NCI-H1092 (cell line): ENCODE measurements at regions not wholly inside any gene's neighbourhood (a gene's known extent, or its start where the extent isn't known, plus 50 kb on each side); places are given as distances from the start of the nearest gene placed in this dataset.

Experiments used
- DNase-seq: peaks from one replicate; lab custom pipeline; 2025; lab: John Stamatoyannopoulos, UW

DNA sequence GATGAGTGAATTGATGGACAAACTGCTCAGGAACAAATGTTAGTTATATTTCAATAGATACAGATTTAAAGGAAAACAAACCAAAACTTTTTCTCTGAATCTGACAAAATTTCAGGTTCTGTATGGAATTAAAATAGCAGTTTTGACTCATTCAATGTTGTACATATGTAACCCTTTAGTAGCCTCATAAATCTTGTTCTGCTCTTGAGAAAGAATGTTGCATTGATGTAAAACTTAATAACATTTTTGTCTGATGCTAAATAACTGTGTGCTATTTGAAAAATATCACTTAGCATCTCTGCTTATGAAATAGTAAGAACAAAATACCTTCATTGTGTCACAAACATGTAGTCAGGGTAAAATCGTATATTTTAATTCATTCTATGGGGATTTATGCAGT, 168.9 kb upstream of the NOVA1 start:
- no peak for DNase-seq

DNA sequence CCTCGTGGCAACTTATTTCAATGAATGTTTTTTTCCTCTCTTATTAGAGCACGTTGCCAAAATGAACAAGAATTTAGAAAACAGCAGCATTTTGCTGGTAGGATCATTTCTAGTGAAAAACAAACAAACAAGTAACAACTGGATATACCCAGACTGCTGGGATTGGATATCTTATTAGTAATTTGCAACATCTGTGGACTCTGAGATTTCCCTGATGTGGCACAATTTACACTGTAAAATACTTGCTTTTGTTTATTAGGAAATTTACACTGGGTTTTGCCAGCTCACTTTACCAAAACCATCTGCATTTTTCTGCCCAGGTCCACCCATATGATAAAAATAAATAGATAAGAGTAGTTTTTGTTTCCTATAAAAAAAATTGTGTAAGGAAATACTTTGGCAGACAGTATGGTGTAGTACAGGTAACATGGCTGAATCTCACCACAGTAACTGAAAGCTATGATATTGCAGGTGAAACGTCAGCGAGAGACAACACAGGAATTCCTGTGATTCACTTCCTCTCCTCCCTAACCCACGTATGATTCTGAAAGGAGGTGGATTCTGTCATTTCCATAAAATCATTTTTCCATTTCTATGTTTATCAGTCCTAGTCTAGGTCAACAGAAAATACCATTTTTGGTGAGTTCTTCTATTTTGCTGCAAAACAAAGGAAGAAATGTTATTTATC, 176.2 kb upstream of the NOVA1 start:
- DNase-seq: no peak

- DNase-seq: no peak
These were observed 178.1 kb upstream of the NOVA1 start for GRCh38 chr14:26775765-26776563.

- no peak for DNase-seq
These were observed 193.4 kb upstream of the NOVA1 start for GRCh38 chr14:26791117-26791806.

DNA sequence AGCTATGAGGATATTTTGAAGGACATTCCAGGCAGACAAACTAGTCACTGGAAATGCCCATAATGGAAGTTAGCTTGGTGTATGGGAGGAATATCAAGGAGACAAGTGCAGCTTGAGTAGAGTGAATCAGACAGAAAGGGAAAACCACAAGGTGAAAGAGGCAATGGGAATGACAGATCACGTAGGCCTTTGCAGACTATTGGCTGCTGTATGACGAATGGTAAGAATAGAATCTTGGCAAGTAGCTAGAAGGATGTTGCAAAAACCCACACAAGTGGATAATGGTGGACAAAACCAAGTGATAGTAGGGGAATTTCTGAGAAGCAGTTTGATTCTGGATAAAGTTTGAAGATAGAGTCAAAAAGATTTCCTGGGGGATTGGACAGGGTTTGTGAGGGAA, 196.9 kb upstream of the NOVA1 start:
- no peak for DNase-seq

- no peak for DNase-seq
These were observed 210.6 kb upstream of the NOVA1 start for GRCh38 chr14:26808407-26808806.

DNA sequence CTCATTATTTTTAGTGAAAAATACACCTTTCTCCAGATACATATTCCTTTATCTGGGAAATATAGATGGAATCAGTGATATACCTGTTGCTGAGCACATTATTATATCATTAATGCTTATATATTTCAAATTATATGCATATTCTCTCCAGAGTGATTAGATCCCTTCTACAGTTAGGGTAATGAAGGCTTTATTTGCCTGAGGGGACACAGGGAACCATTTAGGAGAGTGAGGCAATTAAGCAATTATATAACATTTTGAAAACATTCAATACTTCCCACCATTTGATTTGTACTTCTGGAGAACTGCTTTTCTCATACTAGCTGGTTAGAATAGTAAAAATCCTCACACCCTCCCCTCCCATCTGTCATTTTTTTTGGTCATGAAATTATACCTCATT, 212.8 kb upstream of the NOVA1 start:
- no peak for DNase-seq

- DNase-seq: no peak
These were observed 214.0 kb upstream of the NOVA1 start for GRCh38 chr14:26811756-26812305.

GRCh38 chr14:26820138-26820537, 222.3 kb upstream of the NOVA1 start:
- peak; percentile 89 for DNase-seq

- DNase-seq: no peak
These were observed 222.7 kb upstream of the NOVA1 start for GRCh38 chr14:26820572-26820971.

DNA sequence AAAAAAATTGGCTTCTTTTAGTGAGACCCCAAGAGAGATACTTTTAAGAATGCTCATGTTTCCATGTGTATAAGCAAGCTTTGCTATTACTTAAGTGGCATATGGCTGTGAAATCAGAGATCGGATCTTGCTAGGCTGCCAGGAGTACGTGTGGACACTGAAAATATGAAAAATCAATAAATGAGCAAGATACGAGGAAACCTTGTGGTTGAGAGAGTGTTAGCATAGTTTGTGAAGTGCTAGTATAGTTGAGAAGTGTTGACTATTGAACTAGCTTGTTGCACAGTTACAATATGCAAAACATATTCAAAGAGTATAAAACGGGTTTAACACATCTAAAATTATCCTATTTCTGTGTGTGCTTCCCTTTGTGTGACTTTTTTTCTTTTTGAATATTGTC, 230.9 kb upstream of the NOVA1 start:
- DNase-seq: no peak

- no peak for DNase-seq
These were observed 235.9 kb upstream of the NOVA1 start for GRCh38 chr14:26833621-26834176.

GRCh38 chr14:26835979-26836570, 238.2 kb upstream of the NOVA1 start:
- DNase-seq: no peak

GRCh38 chr14:26839481-26839880, 241.6 kb upstream of the NOVA1 start:
- DNase-seq: no peak

DNA sequence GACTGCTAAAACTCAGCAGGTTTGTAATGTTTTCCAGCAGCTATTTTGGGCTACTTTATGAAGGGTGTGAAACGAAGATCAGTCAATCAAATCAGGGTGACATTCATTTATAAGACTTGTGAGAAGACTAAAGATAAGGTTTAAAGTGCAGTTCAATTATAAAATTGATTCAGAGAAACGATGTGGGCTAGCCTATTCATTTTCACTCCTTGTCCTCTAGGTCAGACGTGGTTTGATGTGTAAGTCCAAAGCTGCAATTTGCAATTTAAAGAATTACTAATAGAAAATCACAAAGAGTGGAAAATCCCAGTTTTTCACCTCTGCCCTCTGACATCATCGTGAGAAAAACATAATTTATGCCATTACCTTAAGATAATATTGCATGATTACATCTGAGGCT, 243.5 kb upstream of the NOVA1 start:
- no peak for DNase-seq

GRCh38 chr14:26841920-26842741, 244.3 kb upstream of the NOVA1 start:
- DNase-seq: no peak

DNA sequence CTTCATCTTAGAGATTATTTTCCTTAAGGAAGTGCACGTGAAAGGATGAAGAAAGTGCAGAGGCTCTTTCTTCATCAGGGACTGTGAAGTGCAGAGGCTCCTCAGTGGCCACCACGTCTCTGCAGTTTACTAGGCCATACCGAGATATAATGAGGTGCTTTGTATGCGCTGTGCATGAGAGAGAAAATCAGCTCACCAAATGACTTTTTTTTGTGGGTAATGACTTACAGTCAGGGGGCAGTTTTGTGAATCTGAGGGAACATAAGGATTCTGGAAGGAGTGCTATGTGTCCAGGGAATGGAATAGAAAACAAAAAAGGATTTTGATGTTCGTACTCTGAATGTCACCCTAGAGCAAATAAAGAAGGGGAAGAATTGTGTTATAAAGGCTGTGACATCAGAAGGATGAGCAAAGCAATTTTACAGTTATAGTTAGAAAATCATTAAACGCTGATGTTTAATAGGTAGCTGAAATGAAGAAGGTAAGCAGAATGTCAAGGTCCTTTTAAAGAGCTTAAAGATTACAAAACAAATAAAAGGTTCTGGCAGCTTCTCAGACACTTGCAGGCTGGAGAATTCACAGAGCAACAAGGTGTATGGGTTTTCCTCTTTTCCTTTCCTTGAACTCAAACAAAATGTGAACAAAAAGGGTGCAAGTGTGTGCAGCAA, 247.5 kb upstream of the NOVA1 start:
- no peak for DNase-seq

DNA sequence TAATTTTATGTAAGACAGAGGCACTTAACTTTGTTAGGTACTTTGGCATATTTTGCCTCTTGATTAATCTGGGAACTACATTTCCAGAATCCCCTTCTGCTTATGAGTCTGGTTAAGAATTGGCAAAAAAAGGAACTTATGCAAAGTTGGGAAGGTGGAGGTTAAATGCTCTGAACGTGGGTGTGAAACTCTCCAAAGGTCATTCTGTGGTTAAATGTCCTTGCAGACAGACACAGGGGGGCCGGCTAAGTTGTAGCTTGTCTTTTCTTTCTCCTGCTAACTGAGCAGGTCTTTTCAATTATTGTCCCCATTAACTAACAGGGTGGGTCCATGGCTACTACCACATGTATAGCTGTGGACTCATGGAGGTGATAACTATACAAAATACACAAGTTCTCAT, 248.6 kb upstream of the NOVA1 start:
- no peak for DNase-seq

GRCh38 chr14:26849514-26849913, 251.7 kb upstream of the NOVA1 start:
- no peak for DNase-seq

DNA sequence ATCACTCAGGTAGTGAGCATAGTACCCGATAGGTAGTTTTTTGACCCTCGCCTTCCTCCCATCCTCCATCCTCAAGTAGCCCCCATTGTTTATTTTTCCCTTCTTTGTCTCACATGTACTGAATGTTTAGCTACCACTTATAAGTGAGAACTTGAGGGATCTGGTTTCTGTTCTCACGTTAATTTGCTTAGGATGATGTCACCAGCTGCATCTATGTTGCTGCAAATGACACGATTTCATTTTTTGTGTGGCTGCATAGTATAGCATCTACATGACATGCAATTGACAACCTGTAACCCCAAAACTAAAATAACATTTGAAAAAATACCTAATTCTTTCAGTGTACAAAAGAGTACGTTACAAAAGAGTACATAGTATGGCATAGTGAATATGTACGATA, 254.0 kb upstream of the NOVA1 start:
- no peak for DNase-seq
